HCT116 (cell line): ENCODE measurements at regions not wholly inside any gene's neighbourhood (a gene's known extent, or its start where the extent isn't known, plus 50 kb on each side); places are given as distances from the start of the nearest gene placed in this dataset.

Experiments
- ATAC-seq: fragments of 200-7000 bp; cut with Tn5 transposase; 2 replicates; pipeline ENCODE4 v1.9.1; 2020; ENCODE audit warnings: mild to moderate bottlenecking, moderate library complexity
- BruUV-seq: library from RNA; stranded (reverse); fragments of 400-500 nt; replicated peaks from 2 replicates; lab custom pipeline; 2021; lab: Mats Ljungman, UMichigan
- CTCF ChIA-PET: fragments of 300-600 bp; sonication (Branson Sonifier 250); formaldehyde crosslinking; loops from one replicate; lab custom pipeline; 2021; ENCODE audit warnings: antibody characterized with exemption; lab: Charles Lee
- POLR2A ChIA-PET: fragments of 300-600, 350-600 bp; sonication (Branson Sonifier 250); formaldehyde crosslinking; loops from one replicate; lab custom pipeline; 2021; ENCODE audit warnings: antibody characterized with exemption; lab: Charles Lee
- RAD21 ChIA-PET, 2 experiments: fragments of 300-600 bp; sonication (Branson Sonifier 250); formaldehyde crosslinking; loops; one replicate each; lab custom pipeline; 2023; ENCODE audit warnings: low total read pairs in 2 of 2; ENCODE audit not compliant: uncharacterized antibody in 2 of 2, unreplicated experiment in 2 of 2, low non-redundant PET in 1 of 2; lab: Charles Lee
- DNase-seq: peaks from one replicate; pipeline ENCODE4 v3.0.0-alpha.2; 2010; ENCODE audit warnings: low read depth, low spot score
- H2AFZ ChIP-seq: fragments of 200-600 bp; shearing (Covaris generic), sonication (generic); 2 replicates; pipeline ENCODE4 v1.6.1; 2017; ENCODE audit warnings: low read depth, mixed run types, mixed read lengths, antibody characterized with exemption, low read length; ENCODE audit not compliant: poor library complexity, severe bottlenecking
- H3K27ac ChIP-seq: 2 replicates; pipeline ENCODE4 v1.5.1; 2012; ENCODE audit warnings: low read depth, low read length
- H3K27me3 ChIP-seq: fragments of 200-600 bp; sonication (generic); 2 replicates; pipeline ENCODE4 v1.6.1; 2016; ENCODE audit warnings: mixed run types, low read length, mixed read lengths; ENCODE audit not compliant: insufficient read depth
- H3K36me3 ChIP-seq, 2 experiments: fragments of 200-500 bp in 1 of 2; fragments of 200-600 bp in 1 of 2; sonication (Bioruptor generic) in 1 of 2; sonication (generic) in 1 of 2; 2 replicates each; pipeline versions ENCODE4 v1.5.1 to v1.6.1; 2014 to 2016; ENCODE audit warnings: low read length in 2 of 2, inconsistent platforms in 1 of 2, mixed read lengths in 1 of 2, mixed run types in 1 of 2; ENCODE audit not compliant: insufficient read depth in 2 of 2, control insufficient read depth in 1 of 2
- H3K4me1 ChIP-seq, 2 experiments: fragments of 200-600 bp in 1 of 2; sonication (generic) in 1 of 2; 2 replicates each; pipeline versions ENCODE4 v1.5.1 to v1.6.1; 2012 to 2017; ENCODE audit warnings: low read length in 2 of 2, inconsistent platforms in 1 of 2, mild to moderate bottlenecking in 1 of 2, mixed read lengths in 1 of 2, mixed run types in 1 of 2, moderate library complexity in 1 of 2; ENCODE audit not compliant: insufficient read depth in 2 of 2, control insufficient read depth in 1 of 2
- H3K4me2 ChIP-seq: fragments of 200-600 bp; sonication (generic); 2 replicates; pipeline ENCODE4 v1.6.1; 2017; ENCODE audit warnings: mixed run types, low read length, mixed read lengths
- H3K4me3 ChIP-seq, 2 experiments: fragments of 200-600 bp in 1 of 2; sonication (generic) in 1 of 2; replicated peaks in 1 of 2; 2 replicates each; pipeline ENCODE4 v1.5.1; 2011 to 2016; ENCODE audit warnings: low read length in 2 of 2, control low read depth in 1 of 2, low read depth in 1 of 2, mild to moderate bottlenecking in 1 of 2, mixed read lengths in 1 of 2, mixed run types in 1 of 2
- H3K79me2 ChIP-seq: fragments of 200-600 bp; sonication (generic); 2 replicates; pipeline ENCODE4 v1.6.1; 2017; ENCODE audit warnings: mild to moderate bottlenecking, mixed run types, low read length, moderate library complexity, mixed read lengths; ENCODE audit not compliant: insufficient read depth
- H3K9ac ChIP-seq: fragments of 200-600 bp; sonication (generic); 2 replicates; pipeline ENCODE4 v1.6.1; 2016; ENCODE audit warnings: low read length, mixed read lengths
- H3K9me2 ChIP-seq: fragments of 200-600 bp; sonication (generic), shearing (Covaris generic); 2 replicates; pipeline ENCODE4 v1.6.1; 2017; ENCODE audit warnings: mixed run types, mild to moderate bottlenecking, moderate library complexity; ENCODE audit not compliant: insufficient read depth
- H3K9me3 ChIP-seq, 2 experiments: fragments of 200-500 bp in 1 of 2; fragments of 200-600 bp in 1 of 2; sonication (Bioruptor generic) in 1 of 2; sonication (generic) in 1 of 2; 2 replicates each; pipeline ENCODE4 v1.6.1; 2014 to 2017; ENCODE audit warnings: low read length in 2 of 2, mixed read lengths in 2 of 2, inconsistent platforms in 1 of 2, low read depth in 1 of 2, mild to moderate bottlenecking in 1 of 2, mixed run types in 1 of 2, moderate library complexity in 1 of 2; ENCODE audit not compliant: control insufficient read depth in 1 of 2, insufficient read depth in 1 of 2
- H4K20me1 ChIP-seq: fragments of 200-600 bp; sonication (generic), shearing (Covaris generic); 2 replicates; pipeline ENCODE4 v1.6.1; 2017; ENCODE audit warnings: mixed run types, mild to moderate bottlenecking, moderate library complexity; ENCODE audit not compliant: insufficient read depth
- CBX3 ChIP-seq: IDR thresholded peaks from 2 replicates; pipeline ENCODE4 v1.6.1; 2012; ENCODE audit warnings: low read depth
- CEBPB ChIP-seq: IDR thresholded peaks from 2 replicates; pipeline ENCODE4 v1.6.1; 2012; ENCODE audit warnings: low read depth
- CTCF ChIP-seq, 3 experiments: fragments of 200-600 bp in 1 of 3; sonication (generic) in 1 of 3; IDR thresholded peaks in 2 of 3; conservative IDR thresholded peaks in 1 of 3; 2 replicates each; pipeline ENCODE4 v1.5.1; 2012 to 2017; ENCODE audit warnings: low read depth in 2 of 3, low read length in 2 of 3, antibody characterized with exemption in 1 of 3, borderline replicate concordance in 1 of 3, control low read depth in 1 of 3, mild to moderate bottlenecking in 1 of 3, mixed read lengths in 1 of 3, mixed run types in 1 of 3, moderate library complexity in 1 of 3; ENCODE audit not compliant: insufficient read depth in 1 of 3
- EZH2 ChIP-seq: fragments of 200-600 bp; sonication (generic); IDR thresholded peaks from 2 replicates; pipeline ENCODE4 v1.6.1; 2017; ENCODE audit warnings: antibody characterized with exemption, mixed run types
- EZH2phosphoT487 ChIP-seq: fragments of 200-600 bp; IDR thresholded peaks from 2 replicates; pipeline ENCODE4 v1.6.1; 2018; ENCODE audit warnings: antibody characterized with exemption, borderline replicate concordance
- JUND ChIP-seq: IDR thresholded peaks from 2 replicates; pipeline ENCODE4 v1.6.1; 2012
- POLR2A ChIP-seq: IDR thresholded peaks from 2 replicates; pipeline ENCODE4 v1.7.0; 2011; ENCODE audit warnings: borderline replicate concordance; ENCODE audit not compliant: insufficient read depth, insufficient read length; ENCODE audit errors: extremely low read depth
- SP1 ChIP-seq: IDR thresholded peaks from 2 replicates; pipeline ENCODE4 v1.6.1; 2012; ENCODE audit warnings: low read depth
- SRF ChIP-seq: IDR thresholded peaks from 2 replicates; pipeline ENCODE4 v1.6.1; 2012; ENCODE audit warnings: low read depth
- intact Hi-C: fragments of 100-400 bp; cut with micrococcal nuclease; formaldehyde crosslinking; loops from 2 replicates; pipeline ENCODE4 v1.10.0; 2022

GRCh38 chr10:47152861-47153349 is 147.1 kb upstream of the GDF10 start:
- no peaks in the 10 kb centered on the region for H4K20me1 ChIP-seq
- peak; percentile 74 for ATAC-seq
- no peaks in the 10 kb centered on the region for H3K36me3 ChIP-seq
- H3K4me3 ChIP-seq = no peak overlapping the region
- peaks cover 0 to 5% of the 10 kb centered on the region in 2 experiments; a peak in 1 of 4 replicates for H3K4me1 ChIP-seq
- CTCF ChIA-PET = interaction anchor here (0.6 kb wide), 1 partner anchor 27 kb away, joined by 3 read pairs; no protein-coding TSS in a partner anchor
- peak; percentile 22 for DNase-seq
- BruUV-seq = no TSS peak
- RAD21 ChIA-PET = no interaction called here
- no peak overlapping the region for H2AFZ ChIP-seq
- H3K9ac ChIP-seq = no peak overlapping the region
- no peaks in the 10 kb centered on the region for H3K9me2 ChIP-seq
- intact Hi-C loops = no loop called here
- POLR2A ChIA-PET = no interaction called here
- H3K27ac ChIP-seq = no peak overlapping the region
- H3K79me2 ChIP-seq = no peaks in the 10 kb centered on the region
- no peak overlapping the region for H3K4me2 ChIP-seq
- TF ChIP-seq JUND (peak; percentile 24; the same call in 1 of the 2 replicates), CTCF (IDR thresholded peaks at IDR 0.05 in 2 of 3, conservative IDR thresholded peaks at IDR 0.05 in 1 of 3; ENCODE audit: borderline replicate concordance in 1 of 3, insufficient read depth in 1 of 3, low read depth in 2 of 3, low read length in 2 of 3) (peak in 2 of 3 experiments; percentile 44 to 64; a peak in 4 of 6 replicates), SP1 (no peak), CEBPB (0 out of 2 replicates have a peak, but pooled peaks have one; percentile 30), EZH2 (no peak), SRF (peak; percentile 47; the same call in 1 of the 2 replicates), EZH2phosphoT487 (no peak)
- H3K27me3 ChIP-seq = no peaks in the 10 kb centered on the region
- H3K9me3 ChIP-seq = peaks cover 0 to 14% of the 10 kb centered on the region in 2 experiments; a peak in 2 of 4 replicates

- H4K20me1 ChIP-seq = no peaks in the 10 kb centered on the region
- DNase-seq = no peak
- no peak overlapping the region for H3K9ac ChIP-seq
- no peaks in the 10 kb centered on the region for H3K27me3 ChIP-seq
- TF ChIP-seq CBX3 = peak; percentile 59; the same call in 1 of the 2 replicates
- no peak for TF ChIP-seq POLR2A
- H3K27ac ChIP-seq = no peak overlapping the region
- H3K4me2 ChIP-seq = no peak overlapping the region
- H3K9me3 ChIP-seq = peaks cover 0 to 14% of the 10 kb centered on the region in 2 experiments; a peak in 2 of 4 replicates
- peaks cover 0 to 5% of the 10 kb centered on the region in 2 experiments; a peak in 1 of 4 replicates for H3K4me1 ChIP-seq
- no peak overlapping the region for H3K4me3 ChIP-seq
- intact Hi-C loops = no loop called here
- RAD21 ChIA-PET = no interaction called here
- H2AFZ ChIP-seq = no peak overlapping the region
- no peaks in the 10 kb centered on the region for H3K36me3 ChIP-seq
- CTCF ChIA-PET = no interaction called here
- no peaks in the 10 kb centered on the region for H3K9me2 ChIP-seq
- H3K79me2 ChIP-seq = no peaks in the 10 kb centered on the region
- ATAC-seq = no peak
- POLR2A ChIA-PET = no interaction called here
- BruUV-seq = no TSS peak
Observed at GRCh38 chr10:47154762-47155161, 145.2 kb upstream of the GDF10 start.
